K562 (cell line): ENCODE measurements at regions not wholly inside any gene's neighbourhood (a gene's known extent, or its start where the extent isn't known, plus 50 kb on each side); places are given as distances from the start of the nearest gene placed in this dataset.
"Not testable (repeated sequence)": the region's sequence is repeated elsewhere in the genome, so short reads cannot be mapped to it uniquely, and the experiment has no call there.

Experiments
- ATAC-seq: fragments of 200-7000 bp; cut with Tn5 transposase; 3 replicates; pipeline ENCODE4 v1.9.1; 2020; ENCODE audit warnings: moderate library complexity
- BruUV-seq: library from RNA; stranded (reverse); fragments of 400-500 nt; replicated peaks from 2 replicates; lab custom pipeline; 2021; lab: Mats Ljungman, UMichigan
- CTCF ChIA-PET: fragments of 300-600 bp; formaldehyde crosslinking; extraction: SDS; loops from one replicate; lab custom pipeline; 2021; ENCODE audit warnings: low intra/inter-chr PET ratio; lab: Yijun Ruan, JAX
- POLR2A ChIA-PET: fragments of 300-600, 350-650 bp; sonication (Branson Sonifier 250); formaldehyde crosslinking; extraction: SDS; loops from one replicate; lab custom pipeline; 2021; ENCODE audit warnings: antibody characterized with exemption, inconsistent platforms; lab: Yijun Ruan, JAX
- DNase-seq, 4 experiments: peaks; one replicate each; pipeline versions ENCODE4 v3.0.0 to v3.0.0-alpha.2; 2011 to 2018; ENCODE audit warnings: low spot score in 3 of 4, mixed read lengths in 3 of 4; ENCODE audit errors: extremely low read depth in 1 of 4
- FAIRE-seq: peaks from 2 replicates; lab custom pipeline; 2011; peaks lifted over from hg19 to GRCh38; lab: Jason Lieb, UNC
- H2AFZ ChIP-seq: 2 replicates; pipeline ENCODE4 v1.6.0; 2011; ENCODE audit warnings: low read depth, low read length, control low read depth, inconsistent platforms
- H3K27ac ChIP-seq: fragments of 200-600 bp; 3 replicates; pipeline ENCODE4 v1.8.0; 2011; ENCODE audit warnings: low read depth, mild to moderate bottlenecking, control low read depth, inconsistent platforms, low read length, moderate library complexity, mixed read lengths; ENCODE audit errors: extremely low read depth
- H3K27me3 ChIP-seq, 2 experiments: fragments of 300-600 bp in 1 of 2; 2 replicates in 1 of 2; 3 replicates in 1 of 2; pipeline versions ENCODE4 v1.6.0 to v1.8.0; 2011; ENCODE audit warnings: inconsistent platforms in 2 of 2, low read length in 2 of 2, mild to moderate bottlenecking in 1 of 2, mixed read lengths in 1 of 2, moderate library complexity in 1 of 2; ENCODE audit not compliant: control insufficient read depth in 2 of 2, insufficient read depth in 2 of 2
- H3K36me3 ChIP-seq: fragments of 300-600 bp; 3 replicates; pipeline ENCODE4 v1.8.0; 2011; ENCODE audit warnings: mild to moderate bottlenecking, low read length, inconsistent platforms; ENCODE audit not compliant: control insufficient read depth, insufficient read depth
- H3K4me1 ChIP-seq, 2 experiments: fragments of 200-600 bp in 1 of 2; replicated peaks in 1 of 2; 2 replicates in 1 of 2; 3 replicates in 1 of 2; pipeline versions ENCODE4 v1.5.1 to v1.8.0; 2011; ENCODE audit warnings: inconsistent platforms in 2 of 2, low read length in 2 of 2, mild to moderate bottlenecking in 1 of 2, mixed read lengths in 1 of 2, moderate library complexity in 1 of 2; ENCODE audit not compliant: control insufficient read depth in 2 of 2, insufficient read depth in 2 of 2
- H3K4me2 ChIP-seq: 2 replicates; pipeline ENCODE4 v1.6.1; 2011; ENCODE audit warnings: low read length, control low read depth, inconsistent platforms, mixed read lengths; ENCODE audit not compliant: insufficient read depth
- H3K4me3 ChIP-seq: fragments of 200-600 bp; sonication (generic), shearing (Covaris generic); 2 replicates; pipeline ENCODE4 v1.5.1; 2016; ENCODE audit warnings: control low read depth, inconsistent platforms
- H3K79me2 ChIP-seq: fragments of 200-600 bp; 3 replicates; pipeline ENCODE4 v1.8.0; 2011; ENCODE audit warnings: low read length, inconsistent platforms; ENCODE audit not compliant: control insufficient read depth, insufficient read depth
- H3K9ac ChIP-seq, 2 experiments: 2 replicates each; pipeline versions ENCODE4 v1.6.0 to v1.6.1; 2011; ENCODE audit warnings: low read depth in 2 of 2, low read length in 2 of 2, control low read depth in 1 of 2, inconsistent platforms in 1 of 2, mild to moderate bottlenecking in 1 of 2, mixed read lengths in 1 of 2; ENCODE audit not compliant: insufficient read depth in 1 of 2
- H3K9me1 ChIP-seq: one replicate; pipeline ENCODE4 v1.6.0; 2011; ENCODE audit warnings: inconsistent platforms, mild to moderate bottlenecking, low read length, moderate library complexity; ENCODE audit not compliant: control insufficient read depth, insufficient read depth
- H3K9me3 ChIP-seq: replicated peaks from 2 replicates; pipeline ENCODE4 v1.5.1; 2011; ENCODE audit warnings: low read depth, low read length, inconsistent platforms; ENCODE audit not compliant: control insufficient read depth, insufficient read depth
- H4K20me1 ChIP-seq: replicated peaks from 2 replicates; pipeline ENCODE4 v1.6.1; 2011; ENCODE audit warnings: low read length, inconsistent platforms, mixed read lengths; ENCODE audit not compliant: control insufficient read depth, insufficient read depth
- EGR1 ChIP-seq: fragments of 450-650 bp; conservative IDR thresholded peaks from 2 replicates; pipeline ENCODE4 v1.6.1; 2017; ENCODE audit warnings: mild to moderate bottlenecking
- MGA ChIP-seq: fragments of 450-650 bp; IDR thresholded peaks from 2 replicates; pipeline ENCODE4 v1.6.1; 2016; ENCODE audit warnings: mild to moderate bottlenecking, moderate library complexity
- SAP30 ChIP-seq: fragments of 200-600 bp; sonication (generic); IDR thresholded peaks from 2 replicates; pipeline ENCODE4 v1.6.1; 2012; ENCODE audit warnings: borderline replicate concordance, low read depth, mild to moderate bottlenecking, moderate library complexity, low read length, control low read depth, inconsistent platforms; ENCODE audit not compliant: insufficient read depth, poor library complexity, severe bottlenecking
- WGBS: fragments of 100-300 bp; shearing (Covaris generic); methylation state at CpG from one replicate; pipeline ENCODE4 v1.1.6; 2016; ENCODE audit warnings: low coverage, mixed read lengths; ENCODE audit not compliant: insufficient coverage; ENCODE audit errors: missing lambda C conversion rate; 5-methylcytosine and 5-hydroxymethylcytosine counted together
- in situ Hi-C: fragments of 300-500 bp; cut with MboI; formaldehyde crosslinking; loops from 4 replicates; pipeline ENCODE4 v1.15.0; 2018; ENCODE audit warnings: inconsistent platforms, mixed read lengths
- intact Hi-C: fragments of 100-400 bp; cut with micrococcal nuclease; formaldehyde crosslinking; loops from 2 replicates; pipeline ENCODE4 v1.14.2; 2022

DNA sequence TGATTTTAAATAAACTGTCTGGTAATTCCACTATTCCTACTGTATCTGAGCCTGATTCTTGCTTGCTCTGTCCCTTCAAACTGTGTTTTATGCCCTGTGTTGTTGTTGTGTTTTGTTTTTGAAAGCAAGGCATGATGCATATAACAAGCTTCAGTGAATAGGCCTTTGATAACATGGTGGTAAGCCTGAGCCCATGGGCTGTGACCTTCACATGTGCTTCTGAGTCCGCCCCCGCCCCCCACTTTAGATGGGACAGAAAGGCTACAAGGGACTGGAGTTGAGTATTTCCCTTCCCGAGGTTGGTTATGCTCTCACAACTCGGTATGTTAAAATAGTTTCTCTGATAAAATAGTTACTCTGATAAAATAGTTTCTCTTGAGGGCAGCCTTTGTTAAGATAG, 119.0 kb upstream of the WNT7A start:
- Histone ChIP-seq H3K4me3 (no peak overlapping the region), H3K79me2 (no peaks in the 10 kb centered on the region), H3K4me1 (no peaks in the 10 kb centered on the region; a peak in 1 of 5 replicates), H3K9ac (no peak overlapping the region), H3K27ac (no peak overlapping the region), H3K27me3 (peaks cover 0 to 6% of the 10 kb centered on the region in 2 experiments; a peak in 1 of 5 replicates), H2AFZ (no peak overlapping the region), H4K20me1 (no peaks in the 10 kb centered on the region), H3K4me2 (no peak overlapping the region), H3K9me3 (no peaks in the 10 kb centered on the region), H3K9me1 (no peaks in the 10 kb centered on the region)
- DNase-seq (no peak), FAIRE-seq (no peak), ATAC-seq (no peak)
- in situ Hi-C loops = no loop called here
- POLR2A ChIA-PET = no interaction called here
- 0% methylated on average over 4 of the region's 4 CpGs for WGBS
- BruUV-seq = no TSS peak
- intact Hi-C loops = no loop called here
- 0 out of 2 replicates have a peak, but pooled peaks have one; percentile 17 for TF ChIP-seq EGR1
- no peak for TF ChIP-seq SAP30
- TF ChIP-seq MGA = 0 out of 2 replicates have a peak, but pooled peaks have one; percentile 26
- TF ChIP-seq, all 486 proteins: peak for 2
- no peaks in the 10 kb centered on the region for H3K36me3 ChIP-seq
- CTCF ChIA-PET = no interaction called here

DNA sequence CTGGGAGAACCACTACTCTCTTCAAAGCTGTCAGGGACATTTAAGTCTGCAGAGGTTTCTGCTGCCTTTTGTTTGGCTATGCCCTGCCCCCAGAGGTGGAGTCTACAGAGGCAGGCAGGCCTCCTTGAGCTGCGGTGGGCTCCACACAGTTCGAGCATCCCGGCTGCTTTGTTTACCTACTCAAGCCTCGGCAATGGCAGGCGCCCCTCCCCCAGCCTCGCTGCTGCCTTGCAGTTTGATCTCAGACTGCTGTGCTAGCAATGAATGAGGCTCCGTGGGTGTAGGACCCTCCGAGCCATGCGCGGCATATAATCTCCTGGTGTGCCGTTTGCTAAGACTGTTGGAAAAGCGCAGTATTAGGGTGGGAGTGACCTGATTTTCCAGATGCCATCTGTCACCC, 115.3 kb upstream of the WNT7A start:
- H3K9ac ChIP-seq, ATAC-seq, H4K20me1 ChIP-seq, H3K4me2 ChIP-seq, H2AFZ ChIP-seq, POLR2A ChIA-PET, H3K4me3 ChIP-seq, H3K79me2 ChIP-seq, H3K27ac ChIP-seq, H3K9me1 ChIP-seq, H3K4me1 ChIP-seq, H3K36me3 ChIP-seq, H3K9me3 ChIP-seq, DNase-seq, intact Hi-C loops, BruUV-seq, FAIRE-seq, in situ Hi-C loops, H3K27me3 ChIP-seq, CTCF ChIA-PET: not testable (repeated sequence)
- 10% methylated on average over 7 of the region's 12 CpGs for WGBS
